Parathyroid adenoma (tissue), 2 donors: ENCODE measurements at regions not wholly inside any gene's neighbourhood (a gene's known extent, or its start where the extent isn't known, plus 50 kb on each side); places are given as distances from the start of the nearest gene placed in this dataset.

ENCODE experiments used
- H2AFZ ChIP-seq: fragments of 300-600 bp; sonication (generic); one replicate; pipeline ENCODE4 v1.7.0; 2017; ENCODE audit warnings: antibody characterized with exemption, mild to moderate bottlenecking
- H3K27ac ChIP-seq: fragments of 300-600 bp; sonication (generic); one replicate; pipeline ENCODE4 v1.7.0; 2017
- H3K27me3 ChIP-seq: fragments of 300-600 bp; sonication (generic); one replicate; pipeline ENCODE4 v1.7.0; 2017; ENCODE audit warnings: low read length; ENCODE audit not compliant: control insufficient read depth, insufficient read depth
- H3K36me3 ChIP-seq: fragments of 300-600 bp; sonication (generic); one replicate; pipeline ENCODE4 v1.7.0; 2017; ENCODE audit warnings: low read length; ENCODE audit not compliant: control insufficient read depth, insufficient read depth
- H3K4me1 ChIP-seq: fragments of 300-600 bp; sonication (generic); one replicate; pipeline ENCODE4 v1.7.0; 2017; ENCODE audit warnings: control low read depth
- H3K4me2 ChIP-seq: fragments of 300-600 bp; sonication (generic); one replicate; pipeline ENCODE4 v1.7.0; 2017; ENCODE audit warnings: low read length
- H3K4me3 ChIP-seq: fragments of 300-600 bp; sonication (generic); one replicate; pipeline ENCODE4 v1.7.0; 2017; ENCODE audit warnings: low read depth, low read length
- H3K79me2 ChIP-seq: fragments of 300-600 bp; sonication (generic); one replicate; pipeline ENCODE4 v1.7.0; 2017; ENCODE audit warnings: control low read depth
- H3K9ac ChIP-seq: fragments of 300-600 bp; sonication (generic); one replicate; pipeline ENCODE4 v1.7.0; 2017; ENCODE audit warnings: mild to moderate bottlenecking
- H3K9me3 ChIP-seq: fragments of 300-600 bp; sonication (generic); one replicate; pipeline ENCODE4 v1.7.0; 2017; ENCODE audit warnings: low read length; ENCODE audit not compliant: control insufficient read depth
- TF ChIP-seq, protein P1 (sequence below): fragments of 300-600 bp; sonication (generic); IDR thresholded peaks from one replicate; pipeline ENCODE4 v1.7.0; 2017; ENCODE audit warnings: antibody characterized with exemption, mild to moderate bottlenecking
- donor health status: primary hyperparathyroidism.

DNA sequence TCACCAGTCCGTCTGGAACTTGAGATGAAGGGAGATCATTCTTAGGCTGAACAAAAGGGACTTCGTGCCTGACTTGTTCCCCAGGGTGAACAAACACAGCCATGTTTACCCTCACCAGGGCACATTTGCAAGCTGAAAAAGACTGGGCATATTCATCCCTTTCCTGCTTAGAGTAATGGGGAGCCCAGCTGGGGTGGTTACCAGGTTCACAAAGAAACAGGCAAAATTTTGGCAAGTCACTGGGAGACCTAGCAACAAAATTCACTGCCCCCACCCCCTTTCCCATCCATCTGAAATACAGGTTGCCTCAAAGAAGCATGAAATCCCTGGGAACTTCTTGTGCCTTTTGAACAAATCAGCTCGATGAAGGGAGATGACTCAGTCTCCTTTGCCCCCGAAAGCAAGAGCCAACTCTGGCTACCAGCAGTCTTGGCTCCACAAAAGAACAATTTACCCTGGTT, 775.0 kb downstream of the SQOR start:
- H3K4me3 ChIP-seq: no peak overlapping the region
- H3K9ac ChIP-seq: no peak overlapping the region
- no peak overlapping the region for H3K4me2 ChIP-seq
- H3K9me3 ChIP-seq: no peaks in the 10 kb centered on the region
- no peaks in the 10 kb centered on the region for H3K27me3 ChIP-seq
- no peaks in the 10 kb centered on the region for H3K36me3 ChIP-seq
- H3K27ac ChIP-seq: no peak overlapping the region
- H2AFZ ChIP-seq: no peak overlapping the region
- TF ChIP-seq, protein P1, sequence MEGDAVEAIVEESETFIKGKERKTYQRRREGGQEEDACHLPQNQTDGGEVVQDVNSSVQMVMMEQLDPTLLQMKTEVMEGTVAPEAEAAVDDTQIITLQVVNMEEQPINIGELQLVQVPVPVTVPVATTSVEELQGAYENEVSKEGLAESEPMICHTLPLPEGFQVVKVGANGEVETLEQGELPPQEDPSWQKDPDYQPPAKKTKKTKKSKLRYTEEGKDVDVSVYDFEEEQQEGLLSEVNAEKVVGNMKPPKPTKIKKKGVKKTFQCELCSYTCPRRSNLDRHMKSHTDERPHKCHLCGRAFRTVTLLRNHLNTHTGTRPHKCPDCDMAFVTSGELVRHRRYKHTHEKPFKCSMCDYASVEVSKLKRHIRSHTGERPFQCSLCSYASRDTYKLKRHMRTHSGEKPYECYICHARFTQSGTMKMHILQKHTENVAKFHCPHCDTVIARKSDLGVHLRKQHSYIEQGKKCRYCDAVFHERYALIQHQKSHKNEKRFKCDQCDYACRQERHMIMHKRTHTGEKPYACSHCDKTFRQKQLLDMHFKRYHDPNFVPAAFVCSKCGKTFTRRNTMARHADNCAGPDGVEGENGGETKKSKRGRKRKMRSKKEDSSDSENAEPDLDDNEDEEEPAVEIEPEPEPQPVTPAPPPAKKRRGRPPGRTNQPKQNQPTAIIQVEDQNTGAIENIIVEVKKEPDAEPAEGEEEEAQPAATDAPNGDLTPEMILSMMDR: no peak
- H3K4me1 ChIP-seq: no peaks in the 10 kb centered on the region
- no peaks in the 10 kb centered on the region for H3K79me2 ChIP-seq

DNA sequence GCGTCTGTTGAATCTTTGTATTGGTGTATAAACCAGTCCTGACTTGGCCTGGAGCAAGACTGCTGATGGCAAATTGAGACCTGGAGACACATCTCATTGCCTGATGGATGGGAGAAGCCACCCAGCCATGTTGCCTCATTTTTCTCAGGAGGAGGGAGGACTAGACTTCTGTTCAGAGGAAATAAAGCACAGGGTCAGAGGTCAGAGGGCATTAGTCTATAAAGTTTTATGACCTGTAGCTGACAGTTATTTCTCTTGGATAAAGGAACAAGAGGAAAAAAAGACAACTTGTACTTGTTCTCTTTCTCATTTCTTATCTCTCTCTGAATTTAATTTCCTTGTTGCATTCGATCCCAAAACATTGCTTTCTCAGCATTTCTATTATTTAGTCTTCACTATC, 775.9 kb downstream of the SQOR start:
- Histone ChIP-seq H3K4me2 (no peak overlapping the region), H3K4me1 (no peaks in the 10 kb centered on the region), H3K4me3 (no peak overlapping the region), H3K9ac (no peak overlapping the region), H3K36me3 (no peaks in the 10 kb centered on the region), H2AFZ (no peak overlapping the region), H3K27me3 (no peaks in the 10 kb centered on the region), H3K79me2 (no peaks in the 10 kb centered on the region), H3K27ac (no peak overlapping the region), H3K9me3 (no peaks in the 10 kb centered on the region)
- TF ChIP-seq, protein P1: no peak

DNA sequence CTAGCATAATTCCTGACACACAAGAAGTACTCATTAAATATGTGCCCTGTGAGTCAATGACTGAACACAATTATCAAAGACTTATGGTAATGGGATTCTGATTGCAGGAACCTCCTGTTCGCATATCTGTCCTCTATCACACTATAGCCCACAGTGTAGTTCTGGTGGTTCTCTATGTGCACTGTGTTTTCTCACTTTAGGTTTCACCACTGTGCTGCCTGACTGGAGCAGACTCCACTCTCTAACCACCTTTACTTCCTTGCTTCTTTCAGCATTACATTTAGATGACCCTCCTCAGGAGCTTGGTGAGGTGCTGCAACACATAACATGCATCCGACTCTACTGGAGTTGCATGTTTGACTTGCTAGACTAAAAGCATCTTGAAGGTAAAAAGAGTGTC, 777.1 kb downstream of the SQOR start:
- Histone ChIP-seq H3K27me3 (no peaks in the 10 kb centered on the region), H3K4me1 (no peaks in the 10 kb centered on the region), H3K79me2 (no peaks in the 10 kb centered on the region), H3K27ac (no peak overlapping the region), H2AFZ (no peak overlapping the region), H3K4me2 (no peak overlapping the region), H3K4me3 (no peak overlapping the region), H3K9ac (no peak overlapping the region), H3K36me3 (no peaks in the 10 kb centered on the region), H3K9me3 (no peaks in the 10 kb centered on the region)
- TF ChIP-seq, protein P1: no peak

DNA sequence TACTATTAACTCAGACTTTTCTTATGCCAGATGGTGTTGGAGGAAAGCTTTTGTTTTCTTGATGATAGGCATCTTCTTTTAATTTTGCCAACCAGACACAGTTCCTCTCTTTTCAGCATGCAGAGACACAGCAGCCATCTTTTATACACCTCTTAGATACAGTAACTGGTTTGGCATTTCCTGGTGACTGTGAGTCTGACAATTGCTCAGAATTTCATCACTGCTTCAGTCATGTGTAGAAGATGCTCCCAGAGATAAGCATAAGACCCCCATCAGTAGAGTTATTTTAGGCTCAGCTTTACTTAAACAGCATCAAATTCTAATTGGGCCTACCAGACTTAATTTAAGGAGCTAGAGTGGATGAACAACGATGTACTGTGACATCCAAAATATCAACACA, 779.0 kb downstream of the SQOR start:
- H2AFZ ChIP-seq: no peak overlapping the region
- no peak overlapping the region for H3K4me3 ChIP-seq
- H3K36me3 ChIP-seq: no peaks in the 10 kb centered on the region
- H3K4me2 ChIP-seq: no peak overlapping the region
- H3K4me1 ChIP-seq: no peaks in the 10 kb centered on the region
- H3K27me3 ChIP-seq: no peaks in the 10 kb centered on the region
- H3K9ac ChIP-seq: no peak overlapping the region
- no peak overlapping the region for H3K27ac ChIP-seq
- H3K79me2 ChIP-seq: no peaks in the 10 kb centered on the region
- no peaks in the 10 kb centered on the region for H3K9me3 ChIP-seq
- TF ChIP-seq, protein P1: no peak

DNA sequence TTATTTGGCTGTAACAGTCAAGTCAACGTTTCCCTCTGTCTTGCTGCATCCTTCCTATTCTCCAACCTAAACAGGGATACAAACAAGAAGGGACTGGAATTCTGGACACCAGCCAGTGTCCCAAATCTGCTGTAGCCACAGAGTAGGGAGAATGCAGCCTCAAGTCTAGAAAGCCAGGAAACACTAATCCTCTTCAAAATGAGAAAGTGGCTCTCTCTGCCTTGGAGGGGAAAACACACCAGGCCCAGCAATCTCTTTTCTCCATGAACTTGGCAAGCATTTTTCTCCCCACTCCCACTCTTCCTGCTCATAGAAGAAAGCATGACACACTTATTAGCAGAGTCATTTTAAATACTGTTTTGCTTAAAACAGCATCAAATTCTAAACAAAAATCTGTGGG, 781.7 kb downstream of the SQOR start:
- Histone ChIP-seq H3K27me3 (no peaks in the 10 kb centered on the region), H3K27ac (no peak overlapping the region), H3K4me3 (no peak overlapping the region), H3K9me3 (no peaks in the 10 kb centered on the region), H2AFZ (no peak overlapping the region), H3K36me3 (no peaks in the 10 kb centered on the region), H3K4me1 (no peaks in the 10 kb centered on the region), H3K4me2 (no peak overlapping the region), H3K79me2 (no peaks in the 10 kb centered on the region), H3K9ac (no peak overlapping the region)
- TF ChIP-seq, protein P1: no peak
